ENCODE measurements at regions not wholly inside any gene's neighbourhood (a gene's known extent, or its start where the extent isn't known, plus 50 kb on each side); places are given as distances from the start of the nearest gene placed in this dataset.

DNA sequence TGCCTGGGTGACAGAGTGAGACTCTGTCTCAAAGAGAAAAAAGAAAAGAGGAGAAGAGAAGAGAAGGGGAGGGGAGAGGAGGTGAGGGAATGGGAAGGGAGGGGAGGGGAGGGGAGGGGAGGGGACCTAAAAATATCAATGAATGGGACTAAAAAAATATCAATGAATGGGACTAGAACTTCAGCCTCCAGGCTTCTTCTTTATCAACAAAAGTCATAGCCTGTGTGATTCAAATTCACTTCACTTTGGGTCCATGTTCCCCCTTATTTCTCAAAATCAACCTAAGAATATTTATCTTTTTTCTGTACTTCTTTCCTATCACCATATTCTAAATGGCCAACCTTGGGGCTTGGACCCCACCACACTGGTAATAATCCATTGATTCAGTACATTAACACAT is 92.1 kb upstream of the PIK3C3 start:
- no peak for TF ChIP-seq EZH2 (IDR thresholded peaks at IDR 0.05; ENCODE audit: low read length, unreplicated experiment)
- TF ChIP-seq, protein P1, sequence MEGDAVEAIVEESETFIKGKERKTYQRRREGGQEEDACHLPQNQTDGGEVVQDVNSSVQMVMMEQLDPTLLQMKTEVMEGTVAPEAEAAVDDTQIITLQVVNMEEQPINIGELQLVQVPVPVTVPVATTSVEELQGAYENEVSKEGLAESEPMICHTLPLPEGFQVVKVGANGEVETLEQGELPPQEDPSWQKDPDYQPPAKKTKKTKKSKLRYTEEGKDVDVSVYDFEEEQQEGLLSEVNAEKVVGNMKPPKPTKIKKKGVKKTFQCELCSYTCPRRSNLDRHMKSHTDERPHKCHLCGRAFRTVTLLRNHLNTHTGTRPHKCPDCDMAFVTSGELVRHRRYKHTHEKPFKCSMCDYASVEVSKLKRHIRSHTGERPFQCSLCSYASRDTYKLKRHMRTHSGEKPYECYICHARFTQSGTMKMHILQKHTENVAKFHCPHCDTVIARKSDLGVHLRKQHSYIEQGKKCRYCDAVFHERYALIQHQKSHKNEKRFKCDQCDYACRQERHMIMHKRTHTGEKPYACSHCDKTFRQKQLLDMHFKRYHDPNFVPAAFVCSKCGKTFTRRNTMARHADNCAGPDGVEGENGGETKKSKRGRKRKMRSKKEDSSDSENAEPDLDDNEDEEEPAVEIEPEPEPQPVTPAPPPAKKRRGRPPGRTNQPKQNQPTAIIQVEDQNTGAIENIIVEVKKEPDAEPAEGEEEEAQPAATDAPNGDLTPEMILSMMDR (conservative IDR thresholded peaks at IDR 0.05; ENCODE audit: low read depth, low read length), result no peak
